GM19452 (cell line): ENCODE measurements at regions not wholly inside any gene's neighbourhood (a gene's known extent, or its start where the extent isn't known, plus 50 kb on each side); places are given as distances from the start of the nearest gene placed in this dataset.

Experiments used
- ATAC-seq: cut with Tn5 transposase; IDR thresholded peaks from one replicate; pipeline ENCODE4 v1.9.1; 2021; ENCODE audit not compliant: unreplicated experiment

GRCh38 chr2:168373468-168373867, 82.6 kb upstream of the CERS6 start:
- no peak for ATAC-seq

GRCh38 chr2:168375195-168375798, 80.8 kb upstream of the CERS6 start:
- no peak for ATAC-seq

- no peak for ATAC-seq
Observed at GRCh38 chr2:168378960-168379669, 77.0 kb upstream of the CERS6 start.

GRCh38 chr2:168380500-168380899, 75.6 kb upstream of the CERS6 start:
- no peak for ATAC-seq

DNA sequence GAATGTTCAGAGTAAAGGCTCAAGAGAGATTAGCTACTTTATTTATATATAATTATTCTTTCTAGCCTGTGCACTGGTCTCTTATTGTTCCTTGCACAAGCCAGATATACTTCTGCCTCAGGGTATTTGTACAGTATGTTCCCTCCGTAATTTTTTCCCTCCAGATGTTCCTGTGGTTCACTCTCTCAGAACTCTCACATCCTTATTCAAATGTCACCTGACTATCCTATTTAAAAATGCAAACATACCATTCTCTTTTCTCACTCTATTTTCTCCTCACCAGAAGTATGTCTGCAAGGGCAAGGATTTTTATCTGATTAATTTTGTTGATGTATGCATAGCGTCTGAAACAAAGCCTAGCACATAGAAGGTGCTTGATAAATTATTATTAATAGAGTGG, 64.0 kb upstream of the CERS6 start:
- ATAC-seq: no peak

DNA sequence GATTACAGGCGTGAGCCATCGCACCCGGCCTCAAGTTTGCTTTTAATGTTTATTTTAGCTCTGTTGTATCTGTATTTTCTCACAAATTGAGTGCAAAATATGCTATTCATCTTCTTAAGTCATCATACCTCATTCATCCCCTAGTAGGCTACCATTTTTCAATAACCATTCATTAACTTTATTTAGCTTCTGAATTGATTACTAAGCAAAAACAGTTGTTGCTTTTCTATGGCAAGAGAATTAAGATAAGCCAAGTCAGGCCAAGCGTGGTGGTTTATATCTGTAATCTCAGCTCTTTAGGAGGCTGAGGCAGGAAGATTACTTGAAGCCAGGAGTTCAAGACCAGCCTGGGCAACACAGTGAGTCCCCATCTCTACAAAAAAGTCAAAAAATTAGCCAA, 63.3 kb upstream of the CERS6 start:
- ATAC-seq: no peak

- ATAC-seq: no peak
Observed at GRCh38 chr2:168394262-168394661, 61.8 kb upstream of the CERS6 start.

GRCh38 chr2:168396131-168396530, 59.9 kb upstream of the CERS6 start:
- ATAC-seq: no peak

DNA sequence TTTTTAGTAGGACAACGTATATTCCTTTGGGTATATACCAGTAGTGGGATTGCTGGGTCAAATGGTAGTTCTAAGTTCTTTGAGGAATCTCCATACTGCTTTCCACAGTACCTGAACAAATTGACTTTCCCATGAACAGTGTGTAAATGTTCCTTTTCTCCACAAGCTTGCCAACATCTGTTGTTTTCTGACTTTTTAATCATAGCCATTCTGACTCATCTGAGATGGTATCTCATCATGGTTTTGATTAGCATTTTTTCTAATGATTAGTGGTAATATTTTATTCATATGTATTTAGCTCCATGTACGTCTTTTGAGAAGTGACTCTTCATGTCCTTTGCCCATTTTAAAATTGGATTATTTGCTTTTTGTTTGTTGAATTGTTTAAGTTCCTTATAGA, 58.4 kb upstream of the CERS6 start:
- ATAC-seq: no peak

- no peak for ATAC-seq
Observed at GRCh38 chr2:168401048-168401556, 55.0 kb upstream of the CERS6 start.

DNA sequence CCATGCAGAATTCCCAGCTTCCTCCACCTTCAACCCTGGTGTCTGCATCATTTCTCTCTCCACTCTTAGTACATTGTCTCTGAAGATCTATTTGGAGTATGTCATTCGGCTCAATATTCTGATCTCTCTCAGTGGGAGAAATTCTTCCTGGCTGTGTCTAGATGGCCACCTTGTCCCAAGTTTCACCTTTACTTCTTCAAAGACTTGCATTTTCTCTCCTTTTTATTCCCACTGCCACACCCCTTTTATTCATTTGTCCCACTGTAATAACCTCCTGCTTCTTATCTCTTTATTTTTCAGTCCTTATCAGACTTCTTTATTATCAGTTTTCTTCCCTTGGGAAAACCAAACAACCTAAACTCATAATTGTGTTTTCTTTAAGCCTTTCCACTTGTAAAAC, 54.3 kb upstream of the CERS6 start:
- no peak for ATAC-seq

GRCh38 chr2:168402531-168402930, 53.5 kb upstream of the CERS6 start:
- ATAC-seq: no peak

- ATAC-seq: no peak
Observed at GRCh38 chr2:168403736-168404135, 52.3 kb upstream of the CERS6 start.

DNA sequence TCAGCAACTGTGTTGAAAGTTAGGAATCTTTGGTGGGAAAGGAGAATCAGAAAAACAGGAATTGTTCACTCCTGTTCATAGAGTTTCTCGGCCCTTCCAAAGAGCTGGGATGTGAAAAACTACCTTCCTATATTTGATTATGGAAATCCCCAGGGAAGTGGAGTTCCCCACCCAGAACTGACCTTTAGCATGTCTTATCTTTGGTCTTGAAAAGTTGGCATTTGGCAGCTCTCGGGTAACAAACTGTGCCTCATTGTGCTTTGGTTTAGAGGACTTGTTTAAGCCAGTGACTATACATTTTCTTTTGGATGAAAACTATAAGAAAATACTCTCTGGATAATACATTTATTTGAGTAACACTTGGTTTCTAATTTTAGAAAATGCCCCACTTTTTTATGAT, 51.3 kb upstream of the CERS6 start:
- ATAC-seq: no peak
